Lower lobe of right lung (tissue), 2 donors: ENCODE measurements at regions not wholly inside any gene's neighbourhood (a gene's known extent, or its start where the extent isn't known, plus 50 kb on each side); places are given as distances from the start of the nearest gene placed in this dataset.
"Not testable (repeated sequence)": the region's sequence is repeated elsewhere in the genome, so short reads cannot be mapped to it uniquely, and the experiment has no call there.

Experiments used
- ATAC-seq, 2 donors: fragments of 200-7000 bp; cut with Tn5 transposase; one replicate each; pipeline ENCODE4 v1.9.1; 2020 to 2022; ENCODE audit warnings: mild to moderate bottlenecking in 2 of 2, moderate library complexity in 2 of 2
- DNase-seq: peaks from one replicate; pipeline ENCODE4 v3.0.0-alpha.2; 2020
- H3K27ac ChIP-seq: fragments of 200-600 bp; one replicate; pipeline ENCODE4 v1.8.0; 2022
- H3K27me3 ChIP-seq: fragments of 200-600 bp; one replicate; pipeline ENCODE4 v1.8.0; 2022; ENCODE audit warnings: low read depth
- H3K36me3 ChIP-seq: fragments of 200-600 bp; one replicate; pipeline ENCODE4 v1.8.0; 2022; ENCODE audit warnings: mild to moderate bottlenecking
- H3K4me1 ChIP-seq: fragments of 200-600 bp; one replicate; pipeline ENCODE4 v1.8.0; 2022
- H3K4me3 ChIP-seq: fragments of 200-600 bp; one replicate; pipeline ENCODE4 v1.8.0; 2022; ENCODE audit warnings: mild to moderate bottlenecking
- H3K9me3 ChIP-seq: fragments of 200-600 bp; one replicate; pipeline ENCODE4 v1.8.0; 2022
- intact Hi-C: fragments of 100-400 bp; cut with DNase I; formaldehyde crosslinking; loops from one replicate; pipeline ENCODE4 v1.11.0; 2022
- TF ChIP-seq, protein P1 (sequence below): fragments of 200-600 bp; IDR thresholded peaks from one replicate; pipeline ENCODE4 v1.8.0; 2022; ENCODE audit warnings: antibody characterized with exemption, mild to moderate bottlenecking
- donor health status: DM: no; HTN: yes; CAD: no; lungs with severe emphysema.

DNA sequence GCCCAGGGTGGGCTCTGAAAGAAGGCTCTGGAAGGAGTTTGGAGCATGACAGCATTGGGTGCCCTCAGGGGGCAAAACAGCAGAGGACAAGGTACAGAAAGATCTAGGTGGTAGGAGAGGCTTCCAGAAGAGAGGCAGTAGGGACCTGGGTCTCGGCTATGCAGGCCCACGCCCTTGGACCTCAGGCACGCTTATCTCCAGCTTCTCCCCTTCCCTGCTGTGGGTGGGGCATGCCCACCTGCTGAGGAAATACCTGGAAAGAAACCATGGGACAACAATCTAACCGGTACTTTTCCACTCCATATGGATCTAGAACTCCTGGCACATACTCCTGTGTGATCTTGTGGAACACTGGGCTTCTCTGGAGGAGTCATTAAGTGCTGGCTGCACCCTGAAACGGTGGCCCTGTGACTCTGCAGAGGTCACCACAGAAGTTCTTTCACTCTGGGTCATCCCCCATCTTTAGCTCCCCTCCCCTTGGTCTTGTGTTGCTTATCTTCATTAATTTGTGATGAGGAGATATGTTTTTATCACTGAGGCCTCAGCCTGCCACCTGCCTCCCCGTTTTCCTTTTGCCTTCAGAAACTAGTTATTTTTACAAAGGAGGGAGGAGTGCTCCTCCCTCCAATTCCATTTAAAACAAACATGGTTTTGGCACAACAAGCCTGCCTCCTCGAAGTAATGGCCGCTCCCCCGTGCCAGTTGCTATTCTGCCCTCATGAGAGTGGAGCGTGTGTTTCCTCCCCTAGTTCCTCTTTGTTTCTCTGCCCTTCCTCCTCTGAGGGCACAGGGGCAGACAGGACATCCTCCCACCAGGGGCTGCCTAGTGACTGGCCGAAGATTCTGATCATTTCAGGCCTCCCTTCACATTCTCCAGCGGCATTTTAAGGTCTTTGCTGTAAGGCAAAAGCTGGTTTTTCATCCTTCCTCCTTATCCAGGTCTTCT lies 78.0 kb upstream of the ATP5PO start:
- H3K4me3 ChIP-seq: no peak overlapping the region
- peak; percentile 62 to 79 for ATAC-seq
- no peaks in the 10 kb centered on the region for H3K4me1 ChIP-seq
- no peaks in the 10 kb centered on the region for H3K36me3 ChIP-seq
- H3K9me3 ChIP-seq: no peaks in the 10 kb centered on the region
- intact Hi-C loops: no loop called here
- H3K27ac ChIP-seq: no peak overlapping the region
- TF ChIP-seq, protein P1, sequence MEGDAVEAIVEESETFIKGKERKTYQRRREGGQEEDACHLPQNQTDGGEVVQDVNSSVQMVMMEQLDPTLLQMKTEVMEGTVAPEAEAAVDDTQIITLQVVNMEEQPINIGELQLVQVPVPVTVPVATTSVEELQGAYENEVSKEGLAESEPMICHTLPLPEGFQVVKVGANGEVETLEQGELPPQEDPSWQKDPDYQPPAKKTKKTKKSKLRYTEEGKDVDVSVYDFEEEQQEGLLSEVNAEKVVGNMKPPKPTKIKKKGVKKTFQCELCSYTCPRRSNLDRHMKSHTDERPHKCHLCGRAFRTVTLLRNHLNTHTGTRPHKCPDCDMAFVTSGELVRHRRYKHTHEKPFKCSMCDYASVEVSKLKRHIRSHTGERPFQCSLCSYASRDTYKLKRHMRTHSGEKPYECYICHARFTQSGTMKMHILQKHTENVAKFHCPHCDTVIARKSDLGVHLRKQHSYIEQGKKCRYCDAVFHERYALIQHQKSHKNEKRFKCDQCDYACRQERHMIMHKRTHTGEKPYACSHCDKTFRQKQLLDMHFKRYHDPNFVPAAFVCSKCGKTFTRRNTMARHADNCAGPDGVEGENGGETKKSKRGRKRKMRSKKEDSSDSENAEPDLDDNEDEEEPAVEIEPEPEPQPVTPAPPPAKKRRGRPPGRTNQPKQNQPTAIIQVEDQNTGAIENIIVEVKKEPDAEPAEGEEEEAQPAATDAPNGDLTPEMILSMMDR: no peak
- H3K27me3 ChIP-seq: no peaks in the 10 kb centered on the region
- DNase-seq: no peak

GRCh38 chr21:33992412-33992811 lies 76.8 kb upstream of the ATP5PO start:
- ATAC-seq, H3K9me3 ChIP-seq, H3K27ac ChIP-seq, H3K4me1 ChIP-seq, intact Hi-C loops, H3K36me3 ChIP-seq, H3K4me3 ChIP-seq, H3K27me3 ChIP-seq, DNase-seq: not testable (repeated sequence)

GRCh38 chr21:33991133-33991532 lies 75.5 kb upstream of the ATP5PO start:
- intact Hi-C loops: no loop called here
- no peaks in the 10 kb centered on the region for H3K36me3 ChIP-seq
- H3K4me3 ChIP-seq: no peak overlapping the region
- H3K4me1 ChIP-seq: no peaks in the 10 kb centered on the region
- ATAC-seq: no peak
- no peaks in the 10 kb centered on the region for H3K27me3 ChIP-seq
- H3K9me3 ChIP-seq: no peaks in the 10 kb centered on the region
- DNase-seq: no peak
- no peak overlapping the region for H3K27ac ChIP-seq
- TF ChIP-seq, protein P1: no peak

- Histone ChIP-seq H3K4me3 (no peak overlapping the region), H3K27ac (no peak overlapping the region), H3K9me3 (no peaks in the 10 kb centered on the region), H3K27me3 (no peaks in the 10 kb centered on the region), H3K4me1 (no peaks in the 10 kb centered on the region), H3K36me3 (no peaks in the 10 kb centered on the region)
- intact Hi-C loops: no loop called here
- ATAC-seq (no peak), DNase-seq (no peak)
- TF ChIP-seq, protein P1: no peak
Measured at GRCh38 chr21:33989440-33989839, 73.8 kb upstream of the ATP5PO start.

DNA sequence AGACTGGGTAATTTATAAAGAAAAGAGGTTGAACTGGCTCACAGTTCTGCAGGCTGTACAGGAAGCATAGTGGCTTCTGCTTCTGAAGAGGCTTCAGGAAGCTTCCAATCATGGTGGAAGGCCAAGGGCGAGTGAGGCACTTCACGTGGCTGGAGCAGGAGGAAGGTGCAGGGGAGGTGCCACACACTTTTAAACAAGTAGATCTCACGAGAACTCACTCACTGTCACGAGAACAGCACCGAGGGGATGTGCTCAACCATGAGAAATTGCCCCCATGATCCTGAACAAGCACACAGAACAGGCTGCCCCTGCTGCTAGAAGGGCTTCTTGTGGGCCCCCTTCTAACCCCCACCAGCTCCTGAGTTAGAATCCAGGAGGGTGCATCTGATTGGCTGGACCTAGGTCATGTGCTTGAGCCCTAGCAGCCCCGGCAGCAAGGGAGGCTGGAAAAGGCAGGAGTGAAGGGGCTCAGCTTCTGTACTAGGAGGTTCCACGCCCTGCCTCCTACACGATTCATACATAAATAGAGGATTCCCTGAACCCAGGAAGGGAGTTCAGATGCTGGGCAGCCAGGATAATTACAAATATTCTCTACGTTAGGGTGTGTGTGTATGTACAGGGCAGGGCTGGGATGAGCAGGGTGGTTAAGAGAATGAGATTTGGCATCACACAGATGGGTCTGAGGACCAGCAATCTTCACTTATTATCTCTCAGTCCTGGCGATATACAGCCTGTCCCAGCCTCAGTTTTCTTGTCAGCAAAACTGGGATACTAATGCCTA lies 72.8 kb upstream of the ATP5PO start:
- TF ChIP-seq, protein P1: no peak
- DNase-seq (no peak), ATAC-seq (no peak)
- Histone ChIP-seq H3K9me3 (no peaks in the 10 kb centered on the region), H3K4me3 (no peak overlapping the region), H3K36me3 (no peaks in the 10 kb centered on the region), H3K27me3 (no peaks in the 10 kb centered on the region), H3K4me1 (no peaks in the 10 kb centered on the region), H3K27ac (no peak overlapping the region)
- intact Hi-C loops: no loop called here

DNA sequence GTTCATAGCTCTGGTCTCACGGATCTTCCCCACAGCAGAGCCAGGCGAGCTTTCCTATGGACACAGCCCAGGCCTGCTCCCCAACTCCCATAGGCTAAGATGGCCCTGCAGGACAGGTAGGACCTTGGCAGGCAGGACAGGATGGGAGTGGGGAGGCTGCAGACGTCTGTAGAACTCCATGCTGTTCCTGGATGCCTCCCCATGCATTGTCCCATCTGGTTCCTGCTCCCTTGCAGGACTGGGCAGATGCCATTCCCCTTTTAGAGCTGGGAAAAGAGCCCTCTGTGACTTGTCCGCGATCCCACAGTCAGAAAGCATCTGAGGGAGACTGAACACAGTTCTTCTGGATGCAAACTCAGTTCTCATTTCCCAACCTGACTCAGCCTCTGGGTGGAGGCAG lies 71.9 kb upstream of the ATP5PO start:
- intact Hi-C loops: no loop called here

More for the DNA sequence above, 71.9 kb upstream of the ATP5PO start:
- Histone ChIP-seq H3K4me1 (no peaks in the 10 kb centered on the region), H3K9me3 (no peaks in the 10 kb centered on the region), H3K36me3 (no peaks in the 10 kb centered on the region), H3K27me3 (no peaks in the 10 kb centered on the region), H3K4me3 (no peak overlapping the region), H3K27ac (no peak overlapping the region)
- DNase-seq (no peak), ATAC-seq (no peak)
- TF ChIP-seq, protein P1: no peak
